ENCODE measurements at regions not wholly inside any gene's neighbourhood (a gene's known extent, or its start where the extent isn't known, plus 50 kb on each side); places are given as distances from the start of the nearest gene placed in this dataset.

DNA sequence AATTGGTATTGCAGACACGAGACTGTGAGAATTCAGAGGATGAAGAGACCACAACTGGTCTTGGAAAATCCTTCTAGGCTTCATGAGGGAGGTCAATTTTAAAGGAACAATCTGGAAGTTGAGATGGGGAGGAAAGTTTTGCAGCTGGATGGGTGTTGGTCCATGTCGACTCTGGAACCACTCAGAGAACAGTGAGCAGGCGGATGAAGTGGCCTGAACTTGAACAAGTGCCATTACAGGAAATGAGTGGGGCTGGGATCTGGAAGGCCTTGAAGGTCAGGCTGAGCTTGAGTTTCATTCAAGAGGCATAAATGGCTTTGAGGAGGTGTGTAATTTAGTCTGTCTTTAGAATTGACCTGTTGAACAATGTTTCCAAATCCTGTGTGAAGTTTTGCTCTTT lies 140.9 kb downstream of the GALC start:
- Histone ChIP-seq H3K27me3 (no peaks in the 10 kb centered on the region), H3K36me3 (no peaks in the 10 kb centered on the region), H3K4me1 (no peaks in the 10 kb centered on the region), H3K27ac (no peak overlapping the region), H3K4me3 (no peak overlapping the region), H3K9me3 (no peaks in the 10 kb centered on the region)
- DNase-seq: no peak
- 59 to 64% methylated on average over 3 of the region's 3 CpGs for WGBS, 2 donors
- intact Hi-C loops (cut with DNase I): no loop called here
- no peak for TF ChIP-seq POLR2A (IDR thresholded peaks at IDR 0.05)
- TF ChIP-seq, protein P1, sequence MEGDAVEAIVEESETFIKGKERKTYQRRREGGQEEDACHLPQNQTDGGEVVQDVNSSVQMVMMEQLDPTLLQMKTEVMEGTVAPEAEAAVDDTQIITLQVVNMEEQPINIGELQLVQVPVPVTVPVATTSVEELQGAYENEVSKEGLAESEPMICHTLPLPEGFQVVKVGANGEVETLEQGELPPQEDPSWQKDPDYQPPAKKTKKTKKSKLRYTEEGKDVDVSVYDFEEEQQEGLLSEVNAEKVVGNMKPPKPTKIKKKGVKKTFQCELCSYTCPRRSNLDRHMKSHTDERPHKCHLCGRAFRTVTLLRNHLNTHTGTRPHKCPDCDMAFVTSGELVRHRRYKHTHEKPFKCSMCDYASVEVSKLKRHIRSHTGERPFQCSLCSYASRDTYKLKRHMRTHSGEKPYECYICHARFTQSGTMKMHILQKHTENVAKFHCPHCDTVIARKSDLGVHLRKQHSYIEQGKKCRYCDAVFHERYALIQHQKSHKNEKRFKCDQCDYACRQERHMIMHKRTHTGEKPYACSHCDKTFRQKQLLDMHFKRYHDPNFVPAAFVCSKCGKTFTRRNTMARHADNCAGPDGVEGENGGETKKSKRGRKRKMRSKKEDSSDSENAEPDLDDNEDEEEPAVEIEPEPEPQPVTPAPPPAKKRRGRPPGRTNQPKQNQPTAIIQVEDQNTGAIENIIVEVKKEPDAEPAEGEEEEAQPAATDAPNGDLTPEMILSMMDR (IDR thresholded peaks at IDR 0.05): no peak

DNA sequence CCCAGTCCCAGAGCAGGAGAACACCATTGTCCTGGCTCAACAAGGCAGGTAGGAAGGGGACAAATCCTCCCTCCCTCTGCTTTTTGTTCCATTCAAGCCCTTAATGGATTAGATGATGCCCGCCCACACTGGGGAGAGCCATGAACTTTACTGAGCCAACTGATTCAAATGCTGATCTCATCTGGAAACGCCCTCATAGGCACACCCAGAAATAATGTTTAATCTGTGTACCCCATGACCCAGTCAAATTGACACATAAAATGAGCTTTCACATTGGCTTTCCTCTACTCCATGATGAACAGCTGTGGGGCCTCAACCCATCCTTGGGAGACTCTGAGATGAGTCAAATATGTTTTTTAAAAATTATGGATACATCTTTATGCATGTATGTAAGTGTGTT lies 141.8 kb downstream of the GALC start:
- intact Hi-C loops (cut with DNase I): no loop called here

DNA sequence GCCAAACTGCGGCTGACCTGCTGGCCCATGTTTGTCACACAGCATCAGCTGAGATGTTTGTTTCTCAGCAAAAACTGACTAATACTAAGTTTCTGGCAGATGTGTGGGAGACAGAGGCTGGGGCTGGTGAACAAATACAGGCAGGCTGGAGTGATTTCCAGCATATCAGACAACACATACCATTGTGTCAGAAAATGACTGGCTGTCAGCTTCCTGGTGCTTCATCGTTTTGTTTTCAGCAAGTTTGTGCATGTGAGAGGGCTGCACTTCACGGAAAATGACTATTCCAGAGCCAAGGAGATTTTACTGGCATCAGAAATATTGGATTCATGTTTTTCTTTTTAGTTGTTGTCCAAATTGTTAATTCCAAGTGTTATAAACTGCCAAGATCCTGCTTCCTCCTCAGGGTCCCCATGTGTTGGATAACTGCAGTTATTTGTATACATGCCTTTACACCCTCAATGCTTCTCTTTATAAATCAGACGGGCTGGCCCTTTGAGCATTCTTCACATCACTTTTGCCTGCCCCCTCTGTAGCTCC lies 145.7 kb downstream of the GALC start:
- Histone ChIP-seq H3K4me1 (no peaks in the 10 kb centered on the region), H3K9me3 (no peaks in the 10 kb centered on the region), H3K27me3 (no peaks in the 10 kb centered on the region), H3K4me3 (no peak overlapping the region), H3K36me3 (no peaks in the 10 kb centered on the region), H3K27ac (no peak overlapping the region)
- intact Hi-C loops (cut with DNase I): no loop called here
- no peak for DNase-seq
- TF ChIP-seq, protein P1 (IDR thresholded peaks at IDR 0.05): no peak
- TF ChIP-seq POLR2A (IDR thresholded peaks at IDR 0.05): no peak
- 28 to 35% methylated on average over 4 of the region's 4 CpGs for WGBS, 2 donors

More for the DNA sequence above, 141.8 kb downstream of the GALC start:
- WGBS, 2 donors: 42 to 55% methylated on average over 2 of the region's 2 CpGs
- H3K4me1 ChIP-seq: no peaks in the 10 kb centered on the region
- no peaks in the 10 kb centered on the region for H3K27me3 ChIP-seq
- H3K36me3 ChIP-seq: no peaks in the 10 kb centered on the region
- TF ChIP-seq POLR2A (IDR thresholded peaks at IDR 0.05): no peak
- TF ChIP-seq, protein P1 (IDR thresholded peaks at IDR 0.05): no peak
- H3K27ac ChIP-seq: no peak overlapping the region
- H3K4me3 ChIP-seq: no peak overlapping the region
- no peaks in the 10 kb centered on the region for H3K9me3 ChIP-seq
- DNase-seq: no peak

DNA sequence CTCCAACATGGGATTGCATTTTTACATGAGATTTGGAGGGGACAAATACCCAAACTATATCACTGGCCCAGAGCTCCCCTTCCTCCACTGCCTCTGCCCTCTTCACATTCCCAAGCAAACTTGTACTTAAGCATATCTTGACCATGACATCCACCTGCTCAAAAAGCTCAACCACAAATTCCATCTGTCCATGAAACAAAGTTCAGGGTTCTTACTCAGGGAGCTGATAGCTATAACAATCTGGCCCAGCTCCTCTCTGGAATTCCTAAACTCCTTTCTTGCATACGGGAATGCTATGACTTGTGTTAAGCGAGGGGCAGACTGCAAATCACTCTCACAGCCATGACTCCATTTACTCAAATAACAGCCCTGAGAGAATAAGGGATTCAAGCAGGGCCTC lies 152.1 kb downstream of the GALC start:
- intact Hi-C loops (cut with DNase I): no loop called here
- Histone ChIP-seq H3K27me3 (no peaks in the 10 kb centered on the region), H3K9me3 (no peaks in the 10 kb centered on the region), H3K36me3 (no peaks in the 10 kb centered on the region), H3K27ac (no peak overlapping the region), H3K4me1 (no peaks in the 10 kb centered on the region), H3K4me3 (no peak overlapping the region)
- WGBS, 2 donors: 89 to 100% methylated on average over 2 of the region's 2 CpGs
- TF ChIP-seq, protein P1 (IDR thresholded peaks at IDR 0.05): no peak
- TF ChIP-seq POLR2A (IDR thresholded peaks at IDR 0.05): no peak
- DNase-seq: no peak

DNA sequence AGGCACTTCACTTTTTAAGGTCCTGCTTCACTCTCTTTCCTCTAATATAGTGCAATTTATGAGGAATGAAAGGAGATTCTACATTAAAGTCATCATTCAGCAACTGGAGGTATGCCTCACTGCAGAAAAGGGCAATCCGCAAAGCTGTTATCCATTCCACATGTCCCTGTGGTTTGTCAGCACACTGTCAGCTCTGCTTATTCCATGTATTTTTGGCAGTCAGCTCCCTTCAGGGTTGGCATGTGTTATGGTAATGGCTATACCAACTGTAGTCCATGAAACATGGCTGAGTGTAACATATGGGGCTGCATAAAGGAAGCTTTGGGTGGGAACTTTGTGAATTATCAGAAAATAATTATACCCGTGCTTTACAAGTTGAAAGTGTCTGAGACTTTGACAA lies 154.1 kb downstream of the GALC start:
- intact Hi-C loops (cut with DNase I): no loop called here
- no peak overlapping the region for H3K4me3 ChIP-seq
- H3K4me1 ChIP-seq: no peaks in the 10 kb centered on the region
- WGBS, 2 donors: 74 to 91% methylated on average over 2 of the region's 2 CpGs
- no peaks in the 10 kb centered on the region for H3K27me3 ChIP-seq
- H3K9me3 ChIP-seq: no peaks in the 10 kb centered on the region
- no peak for TF ChIP-seq POLR2A (IDR thresholded peaks at IDR 0.05)
- TF ChIP-seq, protein P1 (IDR thresholded peaks at IDR 0.05): no peak
- H3K36me3 ChIP-seq: no peaks in the 10 kb centered on the region
- DNase-seq: no peak
- H3K27ac ChIP-seq: no peak overlapping the region

All from esophagus squamous epithelium (tissue), 5 donors.